ENCODE measurements at regions not wholly inside any gene's neighbourhood (a gene's known extent, or its start where the extent isn't known, plus 50 kb on each side); places are given as distances from the start of the nearest gene placed in this dataset.

GRCh38 chr18:53883771-53884170 lies 340.7 kb downstream of the MBD2 start:
- no peak for ATAC-seq (ENCODE audit: low FRiP score)
- Histone ChIP-seq H3K27ac (ENCODE audit: low read depth in 1 of 2, low read length in 2 of 2) (no peak overlapping the region), H3K27me3 (ENCODE audit: control insufficient read depth in 1 of 2, insufficient read depth in 2 of 2, low read length in 1 of 2) (no peaks in the 10 kb centered on the region), H3K4me3 (ENCODE audit: low read length in 2 of 2) (no peak overlapping the region), H3K36me3 (ENCODE audit: control insufficient read depth in 1 of 2, insufficient read depth in 2 of 2, low read length in 1 of 2) (no peaks in the 10 kb centered on the region), H3K4me1 (ENCODE audit: control insufficient read depth in 1 of 2, insufficient read depth in 2 of 2, low read length in 2 of 2) (no peaks in the 10 kb centered on the region), H3K9me3 (ENCODE audit: control insufficient read depth, low read length) (no peaks in the 10 kb centered on the region)
- WGBS, 2 donors = 96 to 97% methylated on average over 2 of the region's 2 CpGs
- DNase-seq = no peak
- intact Hi-C loops (cut with DNase I) = no loop called here

DNA sequence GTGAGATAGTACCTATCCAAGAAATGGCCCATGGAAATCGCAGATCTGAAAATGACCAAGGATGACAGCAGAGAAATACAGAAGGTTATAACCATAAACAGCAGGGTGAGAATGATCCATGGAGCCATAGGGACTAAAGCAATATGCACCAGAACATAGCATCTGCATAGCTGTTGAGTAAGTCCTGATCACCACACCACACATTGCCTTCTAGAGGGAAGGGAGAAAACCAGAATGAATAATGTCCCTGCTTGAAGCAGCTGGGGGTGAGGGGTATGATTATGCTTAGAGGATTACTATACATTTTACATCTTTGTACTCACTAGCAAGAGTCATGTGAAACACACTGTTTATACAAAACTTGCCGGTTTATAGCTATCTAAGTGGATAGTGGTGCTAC lies 350.4 kb downstream of the MBD2 start:
- no peak overlapping the region for H3K27ac ChIP-seq (ENCODE audit: low read depth in 1 of 2, low read length in 2 of 2)
- H3K4me1 ChIP-seq (ENCODE audit: control insufficient read depth in 1 of 2, insufficient read depth in 2 of 2, low read length in 2 of 2) = no peaks in the 10 kb centered on the region
- H3K36me3 ChIP-seq (ENCODE audit: control insufficient read depth in 1 of 2, insufficient read depth in 2 of 2, low read length in 1 of 2) = no peaks in the 10 kb centered on the region
- no peak overlapping the region for H3K4me3 ChIP-seq (ENCODE audit: low read length in 2 of 2)
- ATAC-seq (ENCODE audit: low FRiP score) = no peak
- 89 to 91% methylated on average over 2 of the region's 2 CpGs for WGBS, 2 donors
- no peaks in the 10 kb centered on the region for H3K27me3 ChIP-seq (ENCODE audit: control insufficient read depth in 1 of 2, insufficient read depth in 2 of 2, low read length in 1 of 2)
- no peak for DNase-seq
- H3K9me3 ChIP-seq (ENCODE audit: control insufficient read depth, low read length) = no peaks in the 10 kb centered on the region
- intact Hi-C loops (cut with DNase I) = no loop called here

DNA sequence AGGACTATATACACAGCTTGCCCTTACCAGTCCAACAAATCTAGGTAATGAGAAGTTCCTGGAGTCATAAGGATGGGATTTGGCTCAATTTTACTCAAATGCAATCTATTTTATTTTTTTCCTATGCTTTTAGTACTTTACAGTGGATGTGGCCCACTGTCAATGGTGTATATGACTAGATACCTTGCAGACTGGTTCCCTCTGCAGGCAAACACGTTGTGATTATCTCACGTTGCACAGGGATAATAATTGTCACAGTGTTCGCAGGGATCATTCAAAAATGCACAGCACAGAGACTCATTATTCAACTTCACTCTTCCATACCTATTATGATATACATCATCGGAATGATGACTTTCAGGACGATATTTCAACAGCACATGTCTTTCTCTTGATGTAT lies 359.7 kb downstream of the MBD2 start:
- H3K27me3 ChIP-seq (ENCODE audit: control insufficient read depth in 1 of 2, insufficient read depth in 2 of 2, low read length in 1 of 2) = no peaks in the 10 kb centered on the region
- 16 to 45% methylated on average over 5 of the region's 5 CpGs for WGBS, 2 donors
- H3K4me3 ChIP-seq (ENCODE audit: low read length in 2 of 2) = no peak overlapping the region
- DNase-seq (no peak), ATAC-seq (ENCODE audit: low FRiP score) (no peak)
- no peaks in the 10 kb centered on the region for H3K9me3 ChIP-seq (ENCODE audit: control insufficient read depth, low read length)
- H3K27ac ChIP-seq (ENCODE audit: low read depth in 1 of 2, low read length in 2 of 2) = no peak overlapping the region
- H3K4me1 ChIP-seq (ENCODE audit: control insufficient read depth in 1 of 2, insufficient read depth in 2 of 2, low read length in 2 of 2) = no peaks in the 10 kb centered on the region
- H3K36me3 ChIP-seq (ENCODE audit: control insufficient read depth in 1 of 2, insufficient read depth in 2 of 2, low read length in 1 of 2) = no peaks in the 10 kb centered on the region
- intact Hi-C loops (cut with DNase I) = no loop called here

DNA sequence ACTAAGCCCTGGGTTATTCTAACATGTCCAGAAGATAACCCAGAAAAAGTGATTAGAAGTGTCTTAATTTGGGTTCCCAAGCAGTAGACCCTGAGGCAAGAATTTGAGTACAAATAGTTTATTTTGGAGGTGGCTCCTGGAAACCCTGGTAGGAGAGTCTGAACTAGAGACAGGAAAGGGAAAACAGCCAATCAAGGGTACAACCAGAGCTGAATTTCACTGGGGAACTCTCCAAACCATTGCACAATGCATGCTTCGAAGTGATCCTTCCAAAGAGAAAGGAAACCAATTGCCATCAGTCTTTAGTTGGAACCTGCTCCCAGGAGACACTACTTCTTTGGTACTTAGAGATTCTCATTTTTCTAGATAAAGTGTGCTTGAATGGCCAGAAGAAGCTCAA lies 361.5 kb downstream of the MBD2 start:
- ATAC-seq (ENCODE audit: low FRiP score) (peak; percentile 56), DNase-seq (no peak)
- H3K36me3 ChIP-seq (ENCODE audit: control insufficient read depth in 1 of 2, insufficient read depth in 2 of 2, low read length in 1 of 2) = no peaks in the 10 kb centered on the region
- intact Hi-C loops (cut with DNase I) = no loop called here
- H3K4me3 ChIP-seq (ENCODE audit: low read length in 2 of 2) = no peak overlapping the region
- H3K27ac ChIP-seq (ENCODE audit: low read depth in 1 of 2, low read length in 2 of 2) = no peak overlapping the region
- H3K9me3 ChIP-seq (ENCODE audit: control insufficient read depth, low read length) = no peaks in the 10 kb centered on the region
- WGBS, 2 donors = 15 to 63% methylated on average over 1 of the region's 1 CpG
- H3K27me3 ChIP-seq (ENCODE audit: control insufficient read depth in 1 of 2, insufficient read depth in 2 of 2, low read length in 1 of 2) = no peaks in the 10 kb centered on the region
- H3K4me1 ChIP-seq (ENCODE audit: control insufficient read depth in 1 of 2, insufficient read depth in 2 of 2, low read length in 2 of 2) = no peaks in the 10 kb centered on the region

DNA sequence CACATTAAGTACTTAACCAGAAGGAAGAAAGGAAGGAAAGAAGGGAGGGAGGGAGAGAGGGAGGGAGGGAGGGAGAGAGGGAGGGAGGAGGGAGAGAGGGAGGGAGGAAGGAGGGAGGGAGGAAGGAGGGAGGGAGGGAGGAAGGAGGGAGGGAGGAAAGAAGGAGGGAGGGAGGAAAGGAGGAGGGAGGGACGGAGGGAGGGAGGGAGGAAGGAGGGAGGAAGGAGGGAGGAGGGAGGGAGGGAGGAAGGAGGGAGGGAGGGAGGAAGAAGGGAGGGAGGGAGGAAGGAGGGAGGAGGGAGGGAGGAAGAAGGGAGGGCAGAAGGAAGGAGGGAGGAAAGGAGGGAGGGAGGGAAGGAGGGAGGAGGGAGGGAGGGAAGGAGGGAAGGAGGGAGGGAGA lies 363.3 kb downstream of the MBD2 start:
- H3K9me3 ChIP-seq (ENCODE audit: control insufficient read depth, low read length) = no peaks in the 10 kb centered on the region
- H3K27me3 ChIP-seq (ENCODE audit: control insufficient read depth in 1 of 2, insufficient read depth in 2 of 2, low read length in 1 of 2) = no peaks in the 10 kb centered on the region
- H3K36me3 ChIP-seq (ENCODE audit: control insufficient read depth in 1 of 2, insufficient read depth in 2 of 2, low read length in 1 of 2) = no peaks in the 10 kb centered on the region
- no peak for ATAC-seq (ENCODE audit: low FRiP score)
- no peak overlapping the region for H3K27ac ChIP-seq (ENCODE audit: low read depth in 1 of 2, low read length in 2 of 2)
- intact Hi-C loops (cut with DNase I) = no loop called here
- 100% methylated on average over 1 of the region's 1 CpG; no CpG with 5 or more reads in 1 of the 2 donors for WGBS, 2 donors
- H3K4me1 ChIP-seq (ENCODE audit: control insufficient read depth in 1 of 2, insufficient read depth in 2 of 2, low read length in 2 of 2) = no peaks in the 10 kb centered on the region
- no peak for DNase-seq
- H3K4me3 ChIP-seq (ENCODE audit: low read length in 2 of 2) = no peak overlapping the region

GRCh38 chr18:53859764-53860163 lies 364.7 kb downstream of the MBD2 start:
- no peaks in the 10 kb centered on the region for H3K9me3 ChIP-seq (ENCODE audit: control insufficient read depth, low read length)
- no peak overlapping the region for H3K4me3 ChIP-seq (ENCODE audit: low read length in 2 of 2)
- WGBS, 2 donors = 91 to 93% methylated on average over 1 of the region's 1 CpG
- no peaks in the 10 kb centered on the region for H3K27me3 ChIP-seq (ENCODE audit: control insufficient read depth in 1 of 2, insufficient read depth in 2 of 2, low read length in 1 of 2)
- DNase-seq (no peak), ATAC-seq (ENCODE audit: low FRiP score) (no peak)
- H3K4me1 ChIP-seq (ENCODE audit: control insufficient read depth in 1 of 2, insufficient read depth in 2 of 2, low read length in 2 of 2) = no peaks in the 10 kb centered on the region
- no peaks in the 10 kb centered on the region for H3K36me3 ChIP-seq (ENCODE audit: control insufficient read depth in 1 of 2, insufficient read depth in 2 of 2, low read length in 1 of 2)
- intact Hi-C loops (cut with DNase I) = no loop called here
- no peak overlapping the region for H3K27ac ChIP-seq (ENCODE audit: low read depth in 1 of 2, low read length in 2 of 2)

GRCh38 chr18:53850902-53851301 lies 373.6 kb downstream of the MBD2 start:
- no peaks in the 10 kb centered on the region for H3K4me1 ChIP-seq (ENCODE audit: control insufficient read depth in 1 of 2, insufficient read depth in 2 of 2, low read length in 2 of 2)
- H3K27ac ChIP-seq (ENCODE audit: low read depth in 1 of 2, low read length in 2 of 2) = no peak overlapping the region
- intact Hi-C loops (cut with DNase I) = no loop called here
- H3K4me3 ChIP-seq (ENCODE audit: low read length in 2 of 2) = no peak overlapping the region
- DNase-seq (no peak), ATAC-seq (ENCODE audit: low FRiP score) (no peak)
- no peaks in the 10 kb centered on the region for H3K27me3 ChIP-seq (ENCODE audit: control insufficient read depth in 1 of 2, insufficient read depth in 2 of 2, low read length in 1 of 2)
- no peaks in the 10 kb centered on the region for H3K36me3 ChIP-seq (ENCODE audit: control insufficient read depth in 1 of 2, insufficient read depth in 2 of 2, low read length in 1 of 2)
- H3K9me3 ChIP-seq (ENCODE audit: control insufficient read depth, low read length) = peaks cover 1% of the 10 kb centered on the region

- peaks cover 0 to 1% of the 10 kb centered on the region in 2 donors for H3K27me3 ChIP-seq (ENCODE audit: control insufficient read depth in 1 of 2, insufficient read depth in 2 of 2, low read length in 1 of 2)
- no peak for ATAC-seq (ENCODE audit: low FRiP score)
- H3K4me3 ChIP-seq (ENCODE audit: low read length in 2 of 2) = no peak overlapping the region
- intact Hi-C loops (cut with DNase I) = no loop called here
- no peaks in the 10 kb centered on the region for H3K9me3 ChIP-seq (ENCODE audit: control insufficient read depth, low read length)
- 46 to 59% methylated on average over 1 of the region's 1 CpG for WGBS, 2 donors
- no peaks in the 10 kb centered on the region for H3K4me1 ChIP-seq (ENCODE audit: control insufficient read depth in 1 of 2, insufficient read depth in 2 of 2, low read length in 2 of 2)
- no peaks in the 10 kb centered on the region for H3K36me3 ChIP-seq (ENCODE audit: control insufficient read depth in 1 of 2, insufficient read depth in 2 of 2, low read length in 1 of 2)
- DNase-seq = no peak
- no peak overlapping the region for H3K27ac ChIP-seq (ENCODE audit: low read depth in 1 of 2, low read length in 2 of 2)
These were observed 380.7 kb downstream of the MBD2 start for GRCh38 chr18:53843763-53844162.

GRCh38 chr18:53843113-53843760 lies 381.2 kb downstream of the MBD2 start:
- 43 to 65% methylated on average over 5 of the region's 5 CpGs for WGBS, 2 donors

More at GRCh38 chr18:53843113-53843760, 381.2 kb downstream of the MBD2 start:
- Histone ChIP-seq H3K27ac (ENCODE audit: low read depth in 1 of 2, low read length in 2 of 2) (no peak overlapping the region), H3K36me3 (ENCODE audit: control insufficient read depth in 1 of 2, insufficient read depth in 2 of 2, low read length in 1 of 2) (no peaks in the 10 kb centered on the region), H3K27me3 (ENCODE audit: control insufficient read depth in 1 of 2, insufficient read depth in 2 of 2, low read length in 1 of 2) (peaks cover 0 to 1% of the 10 kb centered on the region in 2 donors), H3K4me3 (ENCODE audit: low read length in 2 of 2) (no peak overlapping the region), H3K4me1 (ENCODE audit: control insufficient read depth in 1 of 2, insufficient read depth in 2 of 2, low read length in 2 of 2) (no peaks in the 10 kb centered on the region), H3K9me3 (ENCODE audit: control insufficient read depth, low read length) (no peaks in the 10 kb centered on the region)
- ATAC-seq (ENCODE audit: low FRiP score) = no peak
- no peak for DNase-seq
- intact Hi-C loops (cut with DNase I) = no loop called here
